ENCODE measurements at regions not wholly inside any gene's neighbourhood (a gene's known extent, or its start where the extent isn't known, plus 50 kb on each side); places are given as distances from the start of the nearest gene placed in this dataset.

- DNase-seq (no peak), ATAC-seq (no peak)
- TF ChIP-seq CTCF (IDR thresholded peaks at IDR 0.05), result no peak
- no peak overlapping the region for H3K27ac ChIP-seq
- no peaks in the 10 kb centered on the region for H3K4me1 ChIP-seq
- H3K4me3 ChIP-seq, result no peak overlapping the region
- no peaks in the 10 kb centered on the region for H3K27me3 ChIP-seq
- H3K9me3 ChIP-seq, result no peaks in the 10 kb centered on the region
- H3K36me3 ChIP-seq, result no peaks in the 10 kb centered on the region
- intact Hi-C loops (cut with DNase I), result loop anchor here in 1 of 2 donors (10.0 kb wide), 1 partner anchor 1043 kb away; no protein-coding TSS in a partner anchor
Observed at GRCh38 chr15:95281470-95281869, 1049.0 kb upstream of the NR2F2 start.

GRCh38 chr15:95284492-95284891 is 1046.0 kb upstream of the NR2F2 start:
- Histone ChIP-seq H3K9me3 (no peaks in the 10 kb centered on the region), H3K36me3 (no peaks in the 10 kb centered on the region), H3K27me3 (no peaks in the 10 kb centered on the region), H3K27ac (peak overlapping the region in 1 of 2 donors; percentile 34), H3K4me3 (no peak overlapping the region), H3K4me1 (peaks cover 0 to 6% of the 10 kb centered on the region in 2 donors)
- no peak for TF ChIP-seq CTCF (IDR thresholded peaks at IDR 0.05)
- ATAC-seq (no peak), DNase-seq (no peak)
- intact Hi-C loops (cut with DNase I), result loop anchor here in 1 of 2 donors (10.0 kb wide), 1 partner anchor 1040 kb away; no protein-coding TSS in a partner anchor

- Histone ChIP-seq H3K27me3 (no peaks in the 10 kb centered on the region), H3K36me3 (no peaks in the 10 kb centered on the region), H3K27ac (peak overlapping the region in 1 of 2 donors; percentile 34), H3K4me1 (peaks cover 0 to 6% of the 10 kb centered on the region in 2 donors), H3K9me3 (no peaks in the 10 kb centered on the region), H3K4me3 (no peak overlapping the region)
- peak in 2 of 4 donors; percentile 65 to 73 for DNase-seq
- intact Hi-C loops (cut with DNase I), result loop anchor here in 1 of 2 donors (10.0 kb wide), 1 partner anchor 1040 kb away; no protein-coding TSS in a partner anchor
- TF ChIP-seq CTCF (IDR thresholded peaks at IDR 0.05), result no peak
- ATAC-seq, result peak; percentile 13
Observed at GRCh38 chr15:95284933-95285421, 1045.5 kb upstream of the NR2F2 start.

GRCh38 chr15:95286352-95286880 is 1044.1 kb upstream of the NR2F2 start:
- no peak for DNase-seq
- Histone ChIP-seq H3K36me3 (no peaks in the 10 kb centered on the region), H3K4me1 (peaks cover 0 to 6% of the 10 kb centered on the region in 2 donors), H3K27ac (peak overlapping the region in 1 of 2 donors; percentile 56), H3K9me3 (no peaks in the 10 kb centered on the region), H3K27me3 (no peaks in the 10 kb centered on the region), H3K4me3 (no peak overlapping the region)
- ATAC-seq, result no peak
- no peak for TF ChIP-seq CTCF (IDR thresholded peaks at IDR 0.05)
- intact Hi-C loops (cut with DNase I), result loop anchor here in 1 of 2 donors (10.0 kb wide), 1 partner anchor 1038 kb away; no protein-coding TSS in a partner anchor

- no peak overlapping the region for H3K4me3 ChIP-seq
- ATAC-seq, result no peak
- intact Hi-C loops (cut with DNase I), result loop anchor here in 1 of 2 donors (10.0 kb wide), 1 partner anchor 1037 kb away; no protein-coding TSS in a partner anchor
- H3K9me3 ChIP-seq, result no peaks in the 10 kb centered on the region
- TF ChIP-seq CTCF (IDR thresholded peaks at IDR 0.05), result no peak
- H3K36me3 ChIP-seq, result no peaks in the 10 kb centered on the region
- no peaks in the 10 kb centered on the region for H3K27me3 ChIP-seq
- H3K4me1 ChIP-seq, result peaks cover 0 to 6% of the 10 kb centered on the region in 2 donors
- DNase-seq, result no peak
- peak overlapping the region; percentile 1 to 72 for H3K27ac ChIP-seq
Observed at GRCh38 chr15:95287720-95288103, 1042.8 kb upstream of the NR2F2 start.
